Endothelial cell of umbilical vein (primary cell): ENCODE measurements at regions not wholly inside any gene's neighbourhood (a gene's known extent, or its start where the extent isn't known, plus 50 kb on each side); places are given as distances from the start of the nearest gene placed in this dataset.

ENCODE experiments used
- BruUV-seq: library from RNA; stranded (reverse); fragments of 400-500 nt; replicated peaks from 2 replicates; lab custom pipeline; 2021; lab: Mats Ljungman, UMichigan
- CTCF ChIA-PET: fragments of 300-600, 350-600 bp; sonication (Branson Sonifier 250); formaldehyde crosslinking; loops from one replicate; lab custom pipeline; 2021; ENCODE audit warnings: antibody characterized with exemption, inconsistent platforms; lab: Charles Lee
- POLR2A ChIA-PET: fragments of 300-600, 350-600 bp; sonication (Branson Sonifier 250); formaldehyde crosslinking; loops from one replicate; lab custom pipeline; 2021; ENCODE audit warnings: antibody characterized with exemption, inconsistent platforms; lab: Charles Lee
- DNase-seq: peaks from one replicate; pipeline ENCODE4 v3.0.0-alpha.2; 2011; ENCODE audit warnings: low read depth, low spot score
- FAIRE-seq: peaks from 2 replicates; lab custom pipeline; 2011; peaks lifted over from hg19 to GRCh38; lab: Jason Lieb, UNC
- H2AFZ ChIP-seq: 2 replicates; pipeline ENCODE4 v1.6.0; 2012; ENCODE audit warnings: low read depth, low read length, control low read depth, inconsistent platforms
- H3K27ac ChIP-seq: 2 replicates; pipeline ENCODE4 v1.5.1; 2011; ENCODE audit warnings: low read depth, mild to moderate bottlenecking, control low read depth, low read length, moderate library complexity; ENCODE audit not compliant: insufficient read depth
- H3K27me3 ChIP-seq, 2 experiments: 2 replicates each; pipeline versions ENCODE4 v1.6.0 to v1.6.1; 2011; ENCODE audit warnings: low read length in 2 of 2, mixed read lengths in 1 of 2; ENCODE audit not compliant: control insufficient read depth in 2 of 2, insufficient read depth in 2 of 2
- H3K36me3 ChIP-seq, 2 experiments: 2 replicates in 1 of 2; 3 replicates in 1 of 2; pipeline ENCODE4 v1.5.1; 2011; ENCODE audit warnings: low read length in 2 of 2, mild to moderate bottlenecking in 1 of 2, moderate library complexity in 1 of 2; ENCODE audit not compliant: control insufficient read depth in 2 of 2, insufficient read depth in 2 of 2; ENCODE audit errors: extremely low read depth in 1 of 2
- H3K4me1 ChIP-seq: 3 replicates; pipeline ENCODE4 v1.5.1; 2011; ENCODE audit warnings: mild to moderate bottlenecking, low read length; ENCODE audit not compliant: control insufficient read depth, insufficient read depth; ENCODE audit errors: extremely low read depth
- H3K4me2 ChIP-seq: 2 replicates; pipeline ENCODE4 v1.6.1; 2011; ENCODE audit warnings: low read length, control low read depth, mixed read lengths; ENCODE audit not compliant: insufficient read depth
- H3K4me3 ChIP-seq, 3 experiments: fragments of 200-600 bp in 1 of 3; sonication (generic), shearing (Covaris generic) in 1 of 3; replicated peaks in 1 of 3; 2 replicates each; pipeline ENCODE4 v1.5.1; 2011 to 2016; ENCODE audit warnings: control low read depth in 3 of 3, low read length in 3 of 3, mild to moderate bottlenecking in 2 of 3, inconsistent platforms in 1 of 3, low read depth in 1 of 3, moderate library complexity in 1 of 3; ENCODE audit not compliant: insufficient read depth in 1 of 3
- H3K79me2 ChIP-seq: 2 replicates; pipeline ENCODE4 v1.6.0; 2012; ENCODE audit warnings: low read length, inconsistent platforms; ENCODE audit not compliant: control insufficient read depth, insufficient read depth
- H3K9ac ChIP-seq: replicated peaks from 2 replicates; pipeline ENCODE3; 2011; ENCODE audit warnings: low read length, control low read depth; ENCODE audit not compliant: insufficient read depth; ENCODE audit errors: extremely low read depth
- H3K9me1 ChIP-seq: replicated peaks from 3 replicates; pipeline ENCODE4 v1.6.0; 2011; ENCODE audit warnings: mild to moderate bottlenecking, low read length; ENCODE audit not compliant: control insufficient read depth, insufficient read depth; ENCODE audit errors: extremely low read depth
- H3K9me3 ChIP-seq: replicated peaks from 2 replicates; pipeline ENCODE4 v1.5.1; 2012; ENCODE audit warnings: low read length, inconsistent platforms; ENCODE audit not compliant: control insufficient read depth, insufficient read depth
- H4K20me1 ChIP-seq: replicated peaks from 2 replicates; pipeline ENCODE3; 2011; ENCODE audit warnings: mild to moderate bottlenecking, low read length; ENCODE audit not compliant: control insufficient read depth, insufficient read depth; ENCODE audit errors: extremely low read depth
- CTCF ChIP-seq, 2 donors: IDR thresholded peaks; 1 replicate in 1 of 2; 2 replicates in 1 of 2; pipeline ENCODE4 v1.5.1; 2011; ENCODE audit warnings: low read length in 2 of 2, mild to moderate bottlenecking in 2 of 2, moderate library complexity in 2 of 2, control low read depth in 1 of 2, inconsistent platforms in 1 of 2, low read depth in 1 of 2; ENCODE audit not compliant: insufficient read depth in 1 of 2; ENCODE audit errors: extremely low read depth in 1 of 2
- EZH2 ChIP-seq: IDR thresholded peaks from 2 replicates; pipeline ENCODE4 v1.6.1; 2012; ENCODE audit warnings: borderline replicate concordance, low read depth, mild to moderate bottlenecking, moderate library complexity, low read length, inconsistent platforms; ENCODE audit not compliant: severe bottlenecking
- FOS ChIP-seq: IDR thresholded peaks from 2 replicates; pipeline ENCODE4 v1.6.1; 2011; ENCODE audit warnings: mild to moderate bottlenecking, low read length, moderate library complexity, borderline replicate concordance; ENCODE audit not compliant: insufficient read depth
- JUN ChIP-seq: IDR thresholded peaks from 2 replicates; pipeline ENCODE4 v1.6.1; 2011; ENCODE audit warnings: borderline replicate concordance, low read depth; ENCODE audit not compliant: insufficient read length, insufficient read depth
- MAX ChIP-seq: IDR thresholded peaks from 2 replicates; pipeline ENCODE4 v1.6.1; 2011; ENCODE audit not compliant: insufficient read depth, insufficient read length
- MYC ChIP-seq: IDR thresholded peaks from one replicate; pipeline ENCODE4 v1.6.1; 2011; ENCODE audit warnings: mild to moderate bottlenecking, low read depth, low read length
- POLR2A ChIP-seq: IDR thresholded peaks from 2 replicates; pipeline ENCODE4 v1.6.1; 2012; ENCODE audit warnings: low read depth, mild to moderate bottlenecking, control low read depth, low read length
- POLR2AphosphoS5 ChIP-seq: IDR thresholded peaks from 2 replicates; pipeline ENCODE4 v1.6.1; 2012; ENCODE audit warnings: low read depth, mild to moderate bottlenecking, control low read depth, low read length, moderate library complexity; ENCODE audit not compliant: insufficient read depth
- dilution Hi-C: fragments of 300-500 bp; cut with MboI; formaldehyde crosslinking; loops from one replicate; pipeline ENCODE4 v1.15.0; 2019; ENCODE audit warnings: low sequenced_read_pairs; ENCODE audit not compliant: extremely low pct_ligation_motif_present
- intact Hi-C: fragments of 100-400 bp; cut with micrococcal nuclease; formaldehyde crosslinking; loops from one replicate; pipeline ENCODE4 v1.10.0; 2022

GRCh38 chr3:83513051-83513450 is 1445.7 kb upstream of the CADM2 start:
- no TSS peak for BruUV-seq
- POLR2A ChIA-PET = no interaction called here
- Histone ChIP-seq H3K79me2 (no peaks in the 10 kb centered on the region), H3K9me1 (no peaks in the 10 kb centered on the region), H3K9ac (no peak overlapping the region), H3K36me3 (no peaks in the 10 kb centered on the region), H2AFZ (no peak overlapping the region), H3K4me1 (no peaks in the 10 kb centered on the region), H3K4me3 (no peak overlapping the region), H3K9me3 (no peaks in the 10 kb centered on the region), H3K4me2 (no peak overlapping the region), H3K27me3 (no peaks in the 10 kb centered on the region), H3K27ac (no peak overlapping the region), H4K20me1 (no peaks in the 10 kb centered on the region)
- DNase-seq (no peak), FAIRE-seq (no peak)
- dilution Hi-C loops (no loop called here), intact Hi-C loops (no loop called here)
- TF ChIP-seq FOS = no peak
- no peak for TF ChIP-seq EZH2
- no peak for TF ChIP-seq JUN
- no peak for TF ChIP-seq CTCF (IDR thresholded peaks at IDR 0.05; ENCODE audit: extremely low read depth in 1 of 2, insufficient read depth in 1 of 2, low read depth in 1 of 2, low read length in 2 of 2)
- TF ChIP-seq POLR2A = no peak
- TF ChIP-seq POLR2AphosphoS5 = no peak
- no peak for TF ChIP-seq MYC
- CTCF ChIA-PET = no interaction called here

GRCh38 chr3:83513677-83514076 is 1445.1 kb upstream of the CADM2 start:
- BruUV-seq = no TSS peak
- FAIRE-seq (no peak), DNase-seq (no peak)
- H3K27me3 ChIP-seq = no peaks in the 10 kb centered on the region
- H3K27ac ChIP-seq = no peak overlapping the region
- H2AFZ ChIP-seq = no peak overlapping the region
- H4K20me1 ChIP-seq = no peaks in the 10 kb centered on the region
- H3K9ac ChIP-seq = no peak overlapping the region
- H3K4me1 ChIP-seq = no peaks in the 10 kb centered on the region
- H3K36me3 ChIP-seq = no peaks in the 10 kb centered on the region
- no peaks in the 10 kb centered on the region for H3K9me3 ChIP-seq
- no peak overlapping the region for H3K4me2 ChIP-seq
- dilution Hi-C loops = no loop called here
- TF ChIP-seq FOS (no peak), POLR2A (no peak), POLR2AphosphoS5 (no peak), MYC (no peak), EZH2 (no peak), MAX (no peak), CTCF (IDR thresholded peaks at IDR 0.05; ENCODE audit: extremely low read depth in 1 of 2, insufficient read depth in 1 of 2, low read depth in 1 of 2, low read length in 2 of 2) (no peak), JUN (no peak)
- ChIA-PET CTCF (no interaction called here), POLR2A (no interaction called here)
- no peaks in the 10 kb centered on the region for H3K79me2 ChIP-seq
- H3K9me1 ChIP-seq = no peaks in the 10 kb centered on the region
- no peak overlapping the region for H3K4me3 ChIP-seq
- intact Hi-C loops = no loop called here
